HepG2 (cell line): ENCODE measurements at regions not wholly inside any gene's neighbourhood (a gene's known extent, or its start where the extent isn't known, plus 50 kb on each side); places are given as distances from the start of the nearest gene placed in this dataset.

Experiments used
- ATAC-seq: fragments of 200-7000 bp; cut with Tn5 transposase; 3 replicates; pipeline ENCODE4 v1.9.1; 2020; ENCODE audit warnings: mild to moderate bottlenecking, moderate library complexity
- BruUV-seq: library from RNA; stranded (reverse); fragments of 400-500 nt; replicated peaks from 2 replicates; lab custom pipeline; 2021; lab: Mats Ljungman, UMichigan
- CTCF ChIA-PET: fragments of 300-600 bp; formaldehyde crosslinking; extraction: SDS; loops from one replicate; lab custom pipeline; 2021; ENCODE audit warnings: low total read pairs, inconsistent platforms, low intra/inter-chr PET ratio; lab: Yijun Ruan, JAX
- POLR2A ChIA-PET: fragments of 350-600 bp; sonication (Branson Sonifier 250); formaldehyde crosslinking; loops from one replicate; lab custom pipeline; 2020; ENCODE audit warnings: antibody characterized with exemption, inconsistent platforms; lab: Yijun Ruan, JAX
- DNase-seq: peaks from one replicate; pipeline ENCODE4 v3.0.0-alpha.2; 2015; ENCODE audit warnings: low spot score
- FAIRE-seq: peaks from 3 replicates; lab custom pipeline; 2011; peaks lifted over from hg19 to GRCh38; lab: Jason Lieb, UNC
- H2AFZ ChIP-seq: one replicate; pipeline ENCODE4 v1.6.1; 2011; ENCODE audit warnings: low read length, inconsistent platforms
- H3K27ac ChIP-seq: fragments of 300-600 bp; 3 replicates; pipeline ENCODE4 v1.8.0; 2011; ENCODE audit warnings: mixed run types, mild to moderate bottlenecking, mixed read lengths, low read length, inconsistent platforms; ENCODE audit not compliant: insufficient read depth; ENCODE audit errors: extremely low read length
- H3K27me3 ChIP-seq, 2 experiments: fragments of 200-600 bp in 1 of 2; 2 replicates in 1 of 2; 3 replicates in 1 of 2; pipeline versions ENCODE4 v1.6.0 to v1.8.0; 2011; ENCODE audit warnings: low read length in 2 of 2, mild to moderate bottlenecking in 2 of 2, moderate library complexity in 2 of 2, inconsistent platforms in 1 of 2; ENCODE audit not compliant: insufficient read depth in 2 of 2, control insufficient read depth in 1 of 2
- H3K36me3 ChIP-seq, 2 experiments: fragments of 200-600 bp in 1 of 2; replicated peaks in 1 of 2; 2 replicates in 1 of 2; 3 replicates in 1 of 2; pipeline versions ENCODE4 v1.5.1 to v1.8.0; 2011; ENCODE audit warnings: low read length in 2 of 2, inconsistent platforms in 1 of 2; ENCODE audit not compliant: insufficient read depth in 2 of 2, control insufficient read depth in 1 of 2
- H3K4me1 ChIP-seq: 2 replicates; pipeline ENCODE4 v1.5.1; 2012; ENCODE audit warnings: low read length, inconsistent platforms; ENCODE audit not compliant: insufficient read depth
- H3K4me2 ChIP-seq: 2 replicates; pipeline ENCODE4 v1.6.0; 2011; ENCODE audit warnings: low read depth, low read length, inconsistent platforms
- H3K4me3 ChIP-seq, 3 experiments: fragments of 200-600 bp in 1 of 3; sonication (generic), shearing (Covaris generic) in 1 of 3; replicated peaks in 1 of 3; 2 replicates each; pipeline ENCODE4 v1.5.1; 2011 to 2016; ENCODE audit warnings: low read length in 3 of 3, inconsistent platforms in 2 of 3, low read depth in 2 of 3, mild to moderate bottlenecking in 2 of 3, control low read depth in 1 of 3, mixed read lengths in 1 of 3; ENCODE audit not compliant: insufficient read depth in 1 of 3
- H3K79me2 ChIP-seq: one replicate; pipeline ENCODE4 v1.6.1; 2011; ENCODE audit warnings: low read length, inconsistent platforms; ENCODE audit not compliant: insufficient read depth
- H3K9ac ChIP-seq: 2 replicates; pipeline ENCODE4 v1.6.0; 2011; ENCODE audit warnings: mild to moderate bottlenecking, low read depth, low read length, inconsistent platforms; ENCODE audit not compliant: insufficient read depth
- H3K9me3 ChIP-seq: 2 replicates; pipeline ENCODE4 v1.5.1; 2012; ENCODE audit warnings: mild to moderate bottlenecking, low read length
- H4K20me1 ChIP-seq: 2 replicates; pipeline ENCODE4 v1.6.0; 2011; ENCODE audit warnings: inconsistent platforms, mild to moderate bottlenecking, low read length, moderate library complexity; ENCODE audit not compliant: insufficient read depth
- ARID5B ChIP-seq: IDR thresholded peaks from 2 replicates; pipeline ENCODE4 v1.4.0; 2020; ENCODE audit warnings: mild to moderate bottlenecking, missing genetic modification reagents
- ATF2 ChIP-seq: sonication (generic); formaldehyde crosslinking; IDR thresholded peaks from 2 replicates; pipeline ENCODE4 v1.4.0; 2020; ENCODE audit warnings: missing genetic modification reagents
- GATAD1 ChIP-seq: IDR thresholded peaks from 2 replicates; pipeline ENCODE4 v1.6.1; 2016; ENCODE audit warnings: missing genetic modification reagents, missing compliant biosample characterization
- SIN3B ChIP-seq: fragments of 150-350 bp; IDR thresholded peaks from 2 replicates; pipeline ENCODE4 v1.6.1; 2014; ENCODE audit warnings: low read length
- SMARCC2 ChIP-seq: fragments of 450-650 bp; IDR thresholded peaks from 2 replicates; pipeline ENCODE4 v1.6.1; 2017; ENCODE audit warnings: antibody characterized with exemption, mild to moderate bottlenecking
- THAP7 ChIP-seq: sonication (generic); formaldehyde crosslinking; IDR thresholded peaks from 2 replicates; pipeline ENCODE4 v1.8.1; 2023; ENCODE audit warnings: mild to moderate bottlenecking, missing genetic modification reagents
- ZBED4 ChIP-seq: sonication (generic); formaldehyde crosslinking; IDR thresholded peaks from 2 replicates; pipeline ENCODE4 v1.4.0; 2020; ENCODE audit warnings: missing genetic modification reagents, borderline replicate concordance
- ZNF513 ChIP-seq: sonication (generic); formaldehyde crosslinking; conservative IDR thresholded peaks from 2 replicates; pipeline ENCODE4 v1.5.0; 2020; ENCODE audit warnings: missing genetic modification reagents
- ZNF563 ChIP-seq: sonication (generic); formaldehyde crosslinking; IDR thresholded peaks from 2 replicates; pipeline ENCODE4 v1.8.0; 2022; ENCODE audit warnings: mild to moderate bottlenecking, moderate library complexity, missing genetic modification reagents
- ZNF878 ChIP-seq: sonication (generic); formaldehyde crosslinking; IDR thresholded peaks from 2 replicates; pipeline ENCODE4 v1.8.1; 2023; ENCODE audit warnings: mild to moderate bottlenecking, missing genetic modification reagents, moderate library complexity
- WGBS: methylation state at CpG from one replicate; pipeline ENCODE4 v1.1.6; 2017; ENCODE audit warnings: low lambda C conversion rate; 5-methylcytosine and 5-hydroxymethylcytosine counted together
- in situ Hi-C: cut with HindIII; loops from 2 replicates; pipeline ENCODE4 v1.10.0; 2017; ENCODE audit warnings: low pct_unique_long_range_greater_than_20kb; ENCODE audit not compliant: extremely low pct_ligation_motif_present
- intact Hi-C: fragments of 100-400 bp; cut with micrococcal nuclease; formaldehyde crosslinking; loops from one replicate; pipeline ENCODE4 v1.10.0; 2022; ENCODE audit not compliant: unreplicated experiment

- no peak for TF ChIP-seq ATF2 (CRISPR knock-in tag)
These were observed 164.3 kb downstream of the ENC1 start (continued) for GRCh38 chr5:74476046-74476818.

- no peaks in the 10 kb centered on the region for H4K20me1 ChIP-seq
- H3K9ac ChIP-seq, result no peak overlapping the region
- POLR2A ChIA-PET, result no interaction called here
- in situ Hi-C loops, result no loop called here
- no peak for ATAC-seq
- no peak for DNase-seq
- BruUV-seq, result no TSS peak
- peaks cover 12% of the 10 kb centered on the region; the same call in 1 of the 2 replicates for H3K4me1 ChIP-seq
- H3K36me3 ChIP-seq, result no peaks in the 10 kb centered on the region
- intact Hi-C loops, result no loop called here
- no peak overlapping the region for H3K27ac ChIP-seq
- H3K4me2 ChIP-seq, result no peak overlapping the region
- no peak for FAIRE-seq
- no peak overlapping the region for H2AFZ ChIP-seq
- H3K9me3 ChIP-seq, result no peaks in the 10 kb centered on the region
- TF ChIP-seq SIN3B (no peak), ZNF878 (no peak), SMARCC2 (no peak), THAP7 (no peak), ZNF563 (no peak), ZNF513 (CRISPR knock-in tag) (no peak), GATAD1 (no peak), ZBED4 (CRISPR knock-in tag) (no peak), ARID5B (CRISPR knock-in tag) (no peak)
- no peaks in the 10 kb centered on the region for H3K27me3 ChIP-seq
- CTCF ChIA-PET, result no interaction called here
- H3K79me2 ChIP-seq, result no peaks in the 10 kb centered on the region
- 44% methylated on average over 2 of the region's 2 CpGs for WGBS
- no peak overlapping the region for H3K4me3 ChIP-seq
These were observed 168.7 kb downstream of the ENC1 start for GRCh38 chr5:74471875-74472274.
